ENCODE measurements at regions not wholly inside any gene's neighbourhood (a gene's known extent, or its start where the extent isn't known, plus 50 kb on each side); places are given as distances from the start of the nearest gene placed in this dataset.

GRCh38 chr3:139095803-139096466 is 51.2 kb upstream of the PRR23C start:
- Histone ChIP-seq H3K4me3 (ENCODE audit: low read depth, low read length) (no peak overlapping the region), H3K27ac (ENCODE audit: low read depth) (no peak overlapping the region), H3K4me1 (ENCODE audit: insufficient read depth) (no peaks in the 10 kb centered on the region), H3K36me3 (ENCODE audit: insufficient read depth) (no peaks in the 10 kb centered on the region)
- no peak for DNase-seq (ENCODE audit: extremely low spot score)
- WGBS: 54% methylated on average over 4 of the region's 4 CpGs

GRCh38 chr3:139096670-139097069 is 52.0 kb upstream of the PRR23C start:
- 47% methylated on average over 1 of the region's 1 CpG for WGBS
- H3K27ac ChIP-seq (ENCODE audit: low read depth): no peak overlapping the region
- H3K4me1 ChIP-seq (ENCODE audit: insufficient read depth): no peaks in the 10 kb centered on the region
- DNase-seq (ENCODE audit: extremely low spot score): no peak
- no peaks in the 10 kb centered on the region for H3K36me3 ChIP-seq (ENCODE audit: insufficient read depth)
- no peak overlapping the region for H3K4me3 ChIP-seq (ENCODE audit: low read depth, low read length)

- Histone ChIP-seq H3K4me1 (ENCODE audit: insufficient read depth) (no peaks in the 10 kb centered on the region), H3K4me3 (ENCODE audit: low read depth, low read length) (no peak overlapping the region), H3K27ac (ENCODE audit: low read depth) (no peak overlapping the region), H3K36me3 (ENCODE audit: insufficient read depth) (no peaks in the 10 kb centered on the region)
- WGBS: 88% methylated on average over 1 of the region's 1 CpG
- DNase-seq (ENCODE audit: extremely low spot score): no peak
Observed at GRCh38 chr3:139098391-139098790, 53.7 kb upstream of the PRR23C start.

GRCh38 chr3:139099968-139100817 is 55.5 kb upstream of the PRR23C start:
- no peak for DNase-seq (ENCODE audit: extremely low spot score)
- Histone ChIP-seq H3K27ac (ENCODE audit: low read depth) (no peak overlapping the region), H3K36me3 (ENCODE audit: insufficient read depth) (no peaks in the 10 kb centered on the region), H3K4me3 (ENCODE audit: low read depth, low read length) (no peak overlapping the region), H3K4me1 (ENCODE audit: insufficient read depth) (no peaks in the 10 kb centered on the region)
- WGBS: 80% methylated on average over 5 of the region's 5 CpGs

GRCh38 chr3:139100821-139101220 is 56.1 kb upstream of the PRR23C start:
- Histone ChIP-seq H3K27ac (ENCODE audit: low read depth) (no peak overlapping the region), H3K36me3 (ENCODE audit: insufficient read depth) (no peaks in the 10 kb centered on the region), H3K4me1 (ENCODE audit: insufficient read depth) (no peaks in the 10 kb centered on the region), H3K4me3 (ENCODE audit: low read depth, low read length) (no peak overlapping the region)
- no peak for DNase-seq (ENCODE audit: extremely low spot score)
- WGBS: 50% methylated on average over 1 of the region's 1 CpG

GRCh38 chr3:139101396-139101795 is 56.7 kb upstream of the PRR23C start:
- no peaks in the 10 kb centered on the region for H3K4me1 ChIP-seq (ENCODE audit: insufficient read depth)
- H3K27ac ChIP-seq (ENCODE audit: low read depth): no peak overlapping the region
- 26% methylated on average over 2 of the region's 2 CpGs for WGBS
- H3K36me3 ChIP-seq (ENCODE audit: insufficient read depth): no peaks in the 10 kb centered on the region
- no peak overlapping the region for H3K4me3 ChIP-seq (ENCODE audit: low read depth, low read length)
- DNase-seq (ENCODE audit: extremely low spot score): no peak

- WGBS: 80% methylated on average over 4 of the region's 4 CpGs
- DNase-seq (ENCODE audit: extremely low spot score): no peak
- H3K4me3 ChIP-seq (ENCODE audit: low read depth, low read length): no peak overlapping the region
- H3K27ac ChIP-seq (ENCODE audit: low read depth): no peak overlapping the region
- no peaks in the 10 kb centered on the region for H3K4me1 ChIP-seq (ENCODE audit: insufficient read depth)
- H3K36me3 ChIP-seq (ENCODE audit: insufficient read depth): no peaks in the 10 kb centered on the region
Observed at GRCh38 chr3:139103484-139103883, 58.8 kb upstream of the PRR23C start.

- Histone ChIP-seq H3K4me3 (ENCODE audit: low read depth, low read length) (no peak overlapping the region), H3K27ac (ENCODE audit: low read depth) (no peak overlapping the region), H3K36me3 (ENCODE audit: insufficient read depth) (no peaks in the 10 kb centered on the region), H3K4me1 (ENCODE audit: insufficient read depth) (no peaks in the 10 kb centered on the region)
- no peak for DNase-seq (ENCODE audit: extremely low spot score)
- 77% methylated on average over 5 of the region's 5 CpGs for WGBS
Observed at GRCh38 chr3:139104062-139104461, 59.4 kb upstream of the PRR23C start.

GRCh38 chr3:139105154-139105702 is 60.5 kb upstream of the PRR23C start:
- no peaks in the 10 kb centered on the region for H3K36me3 ChIP-seq (ENCODE audit: insufficient read depth)
- no peaks in the 10 kb centered on the region for H3K4me1 ChIP-seq (ENCODE audit: insufficient read depth)
- H3K4me3 ChIP-seq (ENCODE audit: low read depth, low read length): no peak overlapping the region
- no peak for DNase-seq (ENCODE audit: extremely low spot score)
- no peak overlapping the region for H3K27ac ChIP-seq (ENCODE audit: low read depth)
- WGBS: 78% methylated on average over 7 of the region's 7 CpGs

GRCh38 chr3:139106013-139106932 is 61.6 kb upstream of the PRR23C start:
- no peak overlapping the region for H3K27ac ChIP-seq (ENCODE audit: low read depth)
- H3K4me3 ChIP-seq (ENCODE audit: low read depth, low read length): no peak overlapping the region
- no peaks in the 10 kb centered on the region for H3K4me1 ChIP-seq (ENCODE audit: insufficient read depth)
- no peak for DNase-seq (ENCODE audit: extremely low spot score)
- H3K36me3 ChIP-seq (ENCODE audit: insufficient read depth): no peaks in the 10 kb centered on the region
- WGBS: 67% methylated on average over 7 of the region's 7 CpGs

- 76% methylated on average over 13 of the region's 13 CpGs for WGBS
- Histone ChIP-seq H3K4me1 (ENCODE audit: insufficient read depth) (no peaks in the 10 kb centered on the region), H3K4me3 (ENCODE audit: low read depth, low read length) (no peak overlapping the region), H3K36me3 (ENCODE audit: insufficient read depth) (no peaks in the 10 kb centered on the region), H3K27ac (ENCODE audit: low read depth) (no peak overlapping the region)
- DNase-seq (ENCODE audit: extremely low spot score): no peak
Observed at GRCh38 chr3:139107424-139108252, 62.9 kb upstream of the PRR23C start.

- no peaks in the 10 kb centered on the region for H3K4me1 ChIP-seq (ENCODE audit: insufficient read depth)
- no peak overlapping the region for H3K27ac ChIP-seq (ENCODE audit: low read depth)
- no peak overlapping the region for H3K4me3 ChIP-seq (ENCODE audit: low read depth, low read length)
- WGBS: 80% methylated on average over 4 of the region's 4 CpGs
- H3K36me3 ChIP-seq (ENCODE audit: insufficient read depth): no peaks in the 10 kb centered on the region
- DNase-seq (ENCODE audit: extremely low spot score): no peak
Observed at GRCh38 chr3:139108253-139108969, 63.7 kb upstream of the PRR23C start.

Measured in urinary bladder (tissue), 3 donors.